ENCODE measurements at regions not wholly inside any gene's neighbourhood (a gene's known extent, or its start where the extent isn't known, plus 50 kb on each side); places are given as distances from the start of the nearest gene placed in this dataset.

GRCh38 chr2:176482107-176482506, 212.9 kb downstream of the MTX2 start:
- TF ChIP-seq CTCF (IDR thresholded peaks at IDR 0.05) (no peak), EP300 (IDR thresholded peaks at IDR 0.05) (no peak), POLR2A (IDR thresholded peaks at IDR 0.05) (no peak)
